ENCODE measurements at regions not wholly inside any gene's neighbourhood (a gene's known extent, or its start where the extent isn't known, plus 50 kb on each side); places are given as distances from the start of the nearest gene placed in this dataset.
"Not testable (repeated sequence)": the region's sequence is repeated elsewhere in the genome, so short reads cannot be mapped to it uniquely, and the experiment has no call there.

DNA sequence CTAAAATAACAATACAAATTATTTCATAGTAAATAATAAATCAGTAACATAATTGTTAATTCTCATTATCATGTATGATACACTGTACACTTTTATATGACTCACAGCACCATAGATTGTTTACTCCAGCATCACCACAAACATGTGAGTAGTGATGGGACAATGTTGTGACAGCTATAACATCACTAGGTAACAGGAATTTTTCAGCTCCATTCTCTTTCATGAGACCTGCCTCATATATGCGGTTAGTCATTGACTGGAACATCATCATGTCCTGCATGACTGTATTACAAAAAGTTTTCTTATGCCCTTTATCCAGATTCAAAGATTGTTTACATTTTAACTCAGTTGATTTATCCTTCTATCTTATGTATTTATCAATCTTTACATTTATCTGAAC lies 1530.0 kb downstream of the PCDH18 start:
- DNase-seq = no peak

DNA sequence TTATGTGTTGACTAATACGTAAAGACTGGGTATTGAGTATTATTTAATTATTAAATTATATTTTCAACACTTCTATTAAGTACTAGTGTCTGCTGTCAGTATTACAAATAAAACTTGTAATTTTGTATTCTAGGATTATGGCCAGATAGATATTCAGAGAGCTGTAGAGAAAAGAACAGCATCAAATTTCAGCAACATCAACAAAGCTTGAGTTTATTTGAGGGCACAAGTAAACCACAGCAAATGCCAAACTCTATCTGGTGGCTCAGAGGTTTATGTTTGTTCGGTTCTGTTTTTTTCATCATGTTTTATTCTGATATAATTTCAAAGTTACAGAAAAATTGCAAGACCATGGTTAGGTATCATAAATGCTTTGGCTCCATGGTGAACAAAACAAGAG lies 1530.5 kb downstream of the PCDH18 start:
- no peak for DNase-seq

DNA sequence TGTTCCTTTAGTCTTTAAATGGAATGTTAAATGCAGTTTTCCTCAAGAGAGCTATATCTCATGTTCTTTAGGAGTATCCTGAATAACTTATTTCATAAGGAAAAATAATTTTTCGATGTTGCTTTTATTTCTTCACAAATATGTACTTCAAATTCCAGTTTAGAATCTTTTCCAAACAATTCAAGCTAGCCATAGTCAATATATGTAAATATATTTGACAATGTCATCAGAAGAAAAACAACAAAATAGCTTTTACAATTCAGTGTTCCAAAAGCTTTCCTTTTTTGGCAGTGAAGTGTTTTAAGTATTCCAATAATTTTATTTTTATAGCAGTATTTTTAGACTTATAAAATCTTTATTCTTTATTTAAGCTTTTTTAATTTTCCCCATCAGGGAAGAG lies 1532.0 kb downstream of the PCDH18 start:
- DNase-seq = no peak

DNA sequence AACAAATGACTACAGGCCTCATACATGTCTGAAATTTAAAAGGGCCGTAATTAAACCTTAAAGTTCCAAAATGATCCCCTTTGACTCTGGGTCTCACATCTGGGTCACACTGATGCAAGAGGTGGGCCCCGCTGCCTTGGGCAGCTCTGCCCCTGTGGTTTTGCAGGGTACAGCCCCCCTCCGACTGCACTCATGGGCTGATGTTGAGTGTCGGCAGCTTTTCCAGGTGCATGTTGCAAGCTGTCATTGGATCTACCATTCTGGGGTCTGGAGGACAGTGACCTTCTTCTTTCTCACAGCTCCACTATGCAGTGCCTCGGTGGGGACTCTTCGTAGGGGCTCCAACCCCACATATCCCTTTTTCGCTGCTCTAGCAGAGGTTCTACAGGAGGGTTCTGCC lies 1537.9 kb downstream of the PCDH18 start:
- DNase-seq = no peak

DNA sequence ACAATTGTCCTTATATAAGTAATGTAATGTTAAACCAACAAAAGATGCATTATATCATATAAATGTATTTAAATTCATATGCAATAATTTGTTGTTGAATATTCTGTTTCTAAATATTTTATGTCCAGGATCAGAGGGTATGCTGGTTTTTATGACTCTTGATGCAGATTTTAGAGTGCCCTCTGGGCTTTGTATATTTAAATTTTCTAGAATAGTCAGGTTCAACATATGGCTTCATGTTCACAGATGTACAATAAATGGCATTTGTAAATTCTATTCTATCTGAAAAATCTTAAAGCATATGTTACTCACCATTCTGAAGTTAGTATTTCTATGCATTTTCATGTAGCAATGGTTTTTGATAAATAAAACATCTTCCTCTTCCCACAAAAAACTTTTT lies 1555.4 kb downstream of the PCDH18 start:
- DNase-seq = no peak

DNA sequence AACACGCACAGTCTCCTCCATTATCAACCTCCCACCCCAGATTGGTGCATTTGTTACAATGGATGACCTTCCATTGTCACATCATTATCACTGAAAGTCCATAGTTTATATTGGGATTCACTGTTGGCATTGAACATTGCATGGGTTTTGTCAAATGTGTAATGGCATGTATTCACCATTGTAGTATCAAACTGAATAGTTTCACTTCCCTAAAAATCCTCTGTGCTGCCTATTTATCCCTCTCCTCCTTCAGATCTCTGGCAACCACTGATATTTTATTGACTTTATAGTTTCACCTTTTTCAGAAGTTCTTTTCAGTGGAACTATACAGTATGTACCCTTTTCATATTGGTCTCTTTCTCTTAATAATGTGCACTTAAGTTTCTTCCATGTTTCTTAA lies 1565.4 kb downstream of the PCDH18 start:
- DNase-seq = no peak

DNA sequence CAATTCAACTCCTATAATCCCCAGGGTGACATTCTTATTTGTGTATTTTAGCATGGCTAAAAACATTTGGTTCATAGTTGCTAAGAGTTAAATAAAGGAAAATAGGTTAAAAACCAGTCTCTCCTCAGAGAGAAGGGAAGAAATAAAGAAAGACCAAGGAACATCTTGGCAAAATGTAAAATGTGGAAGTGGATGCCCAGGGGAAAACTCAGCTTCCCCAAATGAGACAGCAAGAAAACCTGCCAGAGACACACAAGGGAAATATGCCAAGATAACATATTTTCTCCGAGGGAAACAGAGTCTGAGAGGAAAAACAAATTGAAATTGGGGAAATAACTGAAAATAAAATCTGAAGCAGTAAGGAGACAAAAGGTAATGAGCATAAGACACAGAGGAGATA lies 1569.3 kb downstream of the PCDH18 start:
- DNase-seq = no peak

DNA sequence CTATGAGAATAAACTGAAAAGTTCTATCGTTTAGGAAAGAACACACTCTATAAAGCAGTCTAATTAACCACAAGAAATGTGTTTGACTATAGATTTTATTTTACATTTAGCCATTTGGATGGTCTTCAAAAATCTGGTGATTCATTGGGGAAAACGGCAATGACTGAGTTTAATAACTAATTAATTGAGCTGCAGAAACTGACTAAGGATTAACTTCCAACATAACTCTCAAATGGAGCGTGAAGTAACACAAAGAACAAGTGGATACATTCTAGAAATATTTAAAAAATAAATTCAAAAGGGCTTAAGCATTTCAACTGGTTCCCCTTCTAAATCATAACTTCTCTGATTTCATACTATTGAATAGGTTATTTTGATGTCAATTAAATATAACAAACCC lies 1582.4 kb downstream of the PCDH18 start:
- no peak for DNase-seq

DNA sequence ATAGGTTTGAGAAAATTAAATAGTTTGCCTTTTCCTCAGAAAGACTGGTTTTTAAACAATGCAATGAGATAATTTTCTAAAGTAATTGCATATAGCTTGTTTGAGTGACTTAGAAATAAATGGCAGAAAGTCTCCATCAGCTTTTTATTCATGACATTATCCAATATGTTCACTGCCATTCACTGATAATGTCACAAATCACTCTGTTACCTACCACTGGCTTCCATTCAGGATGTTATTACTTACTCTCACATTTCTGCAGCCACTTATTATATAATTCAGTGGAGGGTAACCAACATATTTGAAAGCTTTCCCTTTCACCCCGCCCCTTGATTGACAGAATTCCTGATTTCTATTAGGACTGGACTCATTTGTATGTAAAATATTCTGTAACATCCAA lies 1583.5 kb downstream of the PCDH18 start:
- no peak for DNase-seq

DNA sequence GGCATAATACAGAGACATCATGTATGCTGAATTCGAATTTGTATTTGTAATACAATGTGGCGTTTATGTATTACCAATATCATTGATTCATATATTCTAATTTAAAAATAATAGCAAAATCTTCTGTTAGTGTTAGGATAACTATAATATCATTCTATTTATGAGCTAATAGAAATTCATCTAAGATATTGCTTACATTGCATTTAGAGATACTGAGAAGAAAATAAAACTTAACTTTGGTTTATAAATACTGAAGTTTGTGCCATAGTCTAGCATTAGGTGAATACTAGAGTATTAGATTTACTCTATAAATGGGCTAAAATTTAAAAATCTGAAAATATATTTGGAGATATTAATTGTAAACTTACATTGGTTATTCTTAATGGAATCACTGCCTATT lies 1590.6 kb downstream of the PCDH18 start:
- no peak for DNase-seq

DNA sequence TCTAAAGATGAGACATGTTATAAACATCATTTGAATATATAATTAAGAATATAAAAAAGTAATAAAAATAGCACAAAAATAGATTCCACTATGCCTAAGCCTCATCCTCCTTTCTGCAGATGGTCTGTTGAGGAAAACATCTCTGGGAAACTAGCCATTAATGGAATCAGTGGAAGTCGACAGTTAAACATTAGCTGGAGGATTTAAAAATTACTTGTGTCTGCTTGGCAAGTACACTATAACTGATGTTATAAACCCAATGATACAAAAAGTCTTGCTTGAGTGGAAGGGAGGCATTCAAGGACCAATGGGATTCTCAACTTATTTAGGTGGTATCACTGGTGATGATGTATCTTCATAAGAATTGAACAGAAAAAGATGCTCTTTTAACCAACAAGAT lies 1598.3 kb downstream of the PCDH18 start:
- no peak for DNase-seq

DNA sequence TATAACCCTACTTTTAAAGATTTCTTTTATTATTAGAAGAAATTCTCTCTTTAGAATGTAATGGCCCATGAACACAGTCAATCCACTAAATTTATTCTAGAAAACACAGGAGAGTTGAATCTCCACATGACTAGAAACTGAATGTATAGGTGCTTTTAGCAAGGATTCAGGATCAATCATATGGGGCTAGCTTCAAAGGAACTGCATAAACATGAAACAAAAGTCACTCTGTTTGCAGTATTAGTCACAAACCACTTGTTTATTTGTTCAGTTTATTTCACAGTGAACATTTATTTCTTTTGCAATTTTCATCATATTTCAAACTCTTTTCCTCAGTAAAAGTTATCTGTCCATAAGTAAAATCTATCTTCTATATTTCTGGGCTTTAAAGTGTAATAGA lies 1604.6 kb downstream of the PCDH18 start:
- no peak for DNase-seq

DNA sequence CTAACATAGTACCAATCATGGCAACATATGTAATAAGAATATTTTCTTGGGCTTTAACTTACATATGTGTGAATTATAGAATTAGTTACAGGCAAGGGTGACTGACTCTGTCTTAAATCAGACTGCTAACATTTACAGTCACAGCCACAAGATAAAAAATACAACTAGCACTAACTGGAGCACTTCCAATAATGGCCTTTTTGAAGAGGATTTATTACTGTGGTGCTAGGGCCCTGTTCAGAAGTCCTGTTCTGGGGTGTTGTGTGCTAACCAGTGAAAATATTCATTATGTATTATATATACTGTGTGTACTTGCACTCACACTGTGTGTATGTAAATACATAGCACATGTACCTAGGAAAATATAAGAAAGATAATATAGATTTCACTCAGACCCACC lies 1611.2 kb downstream of the PCDH18 start:
- DNase-seq = no peak

DNA sequence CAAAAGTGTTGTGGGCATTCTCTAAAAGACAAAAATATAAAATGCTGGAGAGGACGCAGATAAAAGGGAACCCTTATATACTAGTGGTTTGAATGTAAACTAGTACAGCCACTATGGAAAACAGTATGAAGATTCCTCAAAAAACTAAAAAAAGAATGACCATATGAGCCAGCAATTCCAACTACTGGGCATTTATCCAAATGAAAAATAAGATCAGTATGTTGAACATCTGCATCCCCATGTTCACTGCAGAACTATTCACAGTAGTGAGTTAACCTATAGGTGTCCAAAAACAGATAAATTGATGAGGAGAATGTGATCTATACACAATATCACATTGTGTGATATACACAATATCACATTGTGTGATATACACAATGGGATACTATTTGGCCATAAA lies 1615.3 kb downstream of the PCDH18 start:
- DNase-seq = no peak

DNA sequence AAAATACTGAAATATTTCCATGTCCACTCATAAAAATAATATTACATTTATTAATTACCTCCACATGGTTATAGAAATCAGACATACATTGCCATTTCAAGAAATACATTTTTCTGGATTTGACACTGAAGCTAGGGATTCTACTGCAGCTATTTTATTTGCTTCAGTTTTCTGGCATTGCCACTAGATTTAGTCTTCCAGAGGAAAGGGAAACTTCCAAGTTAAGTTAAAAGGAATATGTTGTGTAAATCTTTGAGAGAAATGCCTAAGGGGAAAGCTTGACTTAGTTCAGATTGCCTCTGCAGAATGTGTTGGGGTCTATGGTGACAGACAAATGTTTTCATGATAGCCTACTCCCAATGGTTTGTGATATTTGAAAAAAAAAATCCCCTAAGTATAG lies 1631.3 kb downstream of the PCDH18 start:
- no peak for DNase-seq

DNA sequence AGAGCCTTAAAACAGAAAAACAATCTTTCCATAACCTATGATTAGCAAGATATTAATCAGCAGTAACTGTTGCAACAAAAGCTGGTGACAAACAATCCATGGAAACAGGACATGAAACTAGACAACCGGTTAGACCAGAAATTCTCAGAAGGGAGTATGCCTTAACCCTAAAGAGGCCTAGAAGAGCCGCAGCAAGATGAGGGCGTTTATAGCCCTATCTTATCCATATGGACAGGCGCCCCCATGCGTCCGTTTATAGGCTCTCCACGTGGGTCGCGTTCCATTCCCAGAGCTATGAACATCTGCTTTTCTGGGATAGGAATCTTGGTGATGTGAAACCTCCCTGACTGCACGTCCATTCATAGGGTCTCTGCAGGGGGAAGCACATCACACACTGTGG lies 1662.7 kb upstream of the PABPC4L start:
- DNase-seq = not testable (repeated sequence)

DNA sequence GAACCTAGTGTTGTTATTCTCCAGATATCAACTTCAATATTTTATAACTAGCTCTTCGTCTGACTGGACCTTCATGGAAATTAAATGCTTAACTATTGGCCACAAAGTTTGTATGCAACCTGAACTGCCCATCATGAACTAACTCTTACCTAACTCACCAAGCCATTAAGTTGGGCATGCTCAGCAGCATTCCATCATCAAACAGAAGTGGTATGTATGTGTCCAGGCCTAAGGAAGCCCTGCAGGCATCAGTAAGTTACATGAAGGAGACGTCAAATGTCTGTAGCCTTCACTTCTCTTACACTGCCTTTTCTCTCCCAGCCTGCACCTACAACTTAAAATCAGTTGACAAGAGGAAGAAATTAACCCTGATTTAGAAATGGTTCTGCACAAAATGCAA lies 1639.2 kb upstream of the PABPC4L start:
- no peak for DNase-seq

DNA sequence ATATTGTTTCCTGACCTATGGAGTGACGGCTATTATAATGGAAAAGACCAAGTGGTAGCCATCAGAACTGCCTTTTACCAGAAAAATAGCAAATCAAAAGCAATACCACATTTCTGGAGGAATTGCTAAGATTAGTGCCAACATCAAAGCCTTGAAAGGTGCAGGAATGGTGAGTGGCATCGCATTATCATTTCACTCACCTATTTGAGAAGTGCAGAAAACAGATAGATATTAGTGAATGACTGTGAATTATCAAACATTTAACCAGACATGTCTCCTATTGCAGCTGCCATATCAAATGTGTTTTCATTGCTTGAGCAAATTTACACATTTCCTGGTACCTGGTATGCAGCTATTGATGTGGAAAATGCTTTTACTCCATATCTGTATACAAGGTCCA lies 1638.1 kb upstream of the PABPC4L start:
- no peak for DNase-seq

DNA sequence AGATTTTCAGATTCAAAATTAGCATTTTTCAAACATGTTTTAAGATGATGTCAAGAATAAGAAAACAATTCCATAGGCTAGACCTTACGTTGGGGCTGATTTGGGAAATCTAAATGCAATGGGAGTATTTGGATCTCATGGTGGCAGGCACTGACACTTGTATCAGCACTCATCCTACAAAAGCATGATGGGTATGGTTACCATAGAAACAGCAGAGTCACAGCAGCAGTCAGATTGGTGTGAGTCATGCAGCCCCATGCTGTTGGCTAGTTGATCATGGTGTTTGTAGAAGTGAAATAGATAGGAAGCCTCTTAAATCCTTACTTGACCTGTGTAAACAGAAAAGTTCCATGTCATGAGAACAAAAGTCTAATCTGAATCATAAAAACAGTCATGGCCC lies 1637.3 kb upstream of the PABPC4L start:
- DNase-seq = no peak

DNA sequence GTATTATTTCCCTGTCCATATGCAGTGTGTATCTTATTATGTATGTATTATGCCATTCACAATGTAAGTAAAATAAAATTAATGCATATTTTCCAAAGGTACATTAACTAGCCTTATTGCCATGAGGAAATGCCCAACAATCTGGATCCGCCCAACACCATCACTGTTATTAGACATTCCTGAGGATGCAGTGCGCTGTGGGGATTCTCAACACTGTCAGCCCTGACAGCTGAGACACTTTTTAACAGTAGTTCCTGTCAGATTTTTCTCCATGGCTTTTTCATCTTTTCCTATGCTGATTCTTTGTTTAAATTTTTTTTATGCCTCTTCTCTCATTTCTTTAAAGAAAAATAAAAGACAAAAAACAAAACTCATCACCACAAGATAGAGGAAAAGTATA lies 1632.9 kb upstream of the PABPC4L start:
- no peak for DNase-seq

DNA sequence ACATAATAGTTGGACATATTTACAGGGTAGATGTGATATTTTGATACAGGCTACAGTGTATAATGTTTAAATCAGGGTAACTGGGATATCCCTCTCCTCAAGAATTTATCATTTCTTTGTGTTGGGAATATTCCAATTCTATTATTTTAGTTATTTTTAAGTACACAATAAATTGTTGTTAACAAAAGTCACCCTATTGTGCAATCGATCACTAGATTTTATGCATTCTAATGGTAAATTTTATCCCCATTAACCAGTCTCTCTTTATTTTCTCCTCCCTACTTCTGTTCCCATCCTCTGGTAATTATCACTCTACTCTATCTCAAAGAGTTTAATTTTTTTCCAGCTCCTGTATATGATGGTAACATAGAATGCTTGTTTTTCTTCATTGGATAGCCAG lies 1631.9 kb upstream of the PABPC4L start:
- DNase-seq = no peak

DNA sequence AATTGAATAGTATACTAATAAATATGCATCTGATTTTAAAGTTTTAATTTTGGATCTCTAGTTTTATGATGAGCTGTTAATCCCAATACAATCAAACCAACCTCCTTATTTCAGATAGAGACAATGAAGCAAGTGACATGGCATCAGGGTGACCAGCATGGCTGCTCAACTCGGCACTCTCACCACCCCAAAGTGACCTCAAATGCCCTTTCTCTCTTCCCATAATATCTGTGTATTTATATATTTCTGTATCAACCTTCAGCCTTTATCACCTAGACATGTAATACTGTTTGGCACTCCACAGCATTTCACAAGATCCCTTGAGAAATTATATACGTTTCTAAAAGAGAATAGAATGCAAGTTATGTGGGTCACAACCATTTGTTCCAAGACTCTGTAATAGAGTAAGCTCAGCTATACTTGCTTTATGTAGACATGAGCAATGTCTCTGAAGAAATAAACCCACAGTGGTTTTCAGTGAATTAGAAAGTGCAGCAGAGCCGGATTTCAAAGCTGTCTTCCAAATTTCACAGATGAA lies 1623.2 kb upstream of the PABPC4L start:
- DNase-seq = no peak

DNA sequence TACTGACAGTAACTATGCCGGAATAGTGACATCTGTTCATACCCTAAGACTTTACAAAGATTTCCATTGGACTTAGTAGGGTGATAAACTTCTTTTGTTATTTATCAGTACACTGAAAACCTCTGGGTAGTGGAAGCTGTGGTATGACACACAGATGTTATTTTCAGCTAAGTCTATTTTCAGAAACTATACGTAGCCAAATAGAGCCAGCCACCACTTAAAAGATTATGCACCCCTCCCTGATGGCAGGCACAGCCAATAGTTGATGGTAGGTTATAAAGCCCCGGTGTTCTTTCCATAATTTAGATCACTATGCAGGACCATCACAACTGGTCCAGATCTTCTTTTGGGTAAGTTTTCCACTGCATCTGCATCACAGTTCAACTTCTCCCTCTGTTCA lies 1603.2 kb upstream of the PABPC4L start:
- no peak for DNase-seq

DNA sequence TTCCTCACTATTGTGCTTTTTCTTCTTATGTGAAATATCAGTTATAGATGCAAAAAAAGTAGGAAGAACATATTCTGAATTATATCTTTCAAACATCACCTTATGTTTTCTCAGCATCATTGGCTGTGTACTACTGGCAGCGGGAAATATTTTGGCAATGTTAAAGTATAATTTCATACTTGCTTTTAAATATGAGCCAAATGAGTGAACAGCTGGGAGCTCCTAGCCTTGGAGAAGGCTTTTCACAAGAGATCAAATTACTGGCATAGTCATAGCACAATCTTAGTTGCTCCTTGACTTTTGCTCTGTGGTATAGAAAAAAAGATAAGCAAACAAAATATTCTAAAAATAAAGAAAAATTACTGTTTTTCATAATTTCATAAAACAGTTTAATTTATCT lies 1575.8 kb upstream of the PABPC4L start:
- DNase-seq = no peak

DNA sequence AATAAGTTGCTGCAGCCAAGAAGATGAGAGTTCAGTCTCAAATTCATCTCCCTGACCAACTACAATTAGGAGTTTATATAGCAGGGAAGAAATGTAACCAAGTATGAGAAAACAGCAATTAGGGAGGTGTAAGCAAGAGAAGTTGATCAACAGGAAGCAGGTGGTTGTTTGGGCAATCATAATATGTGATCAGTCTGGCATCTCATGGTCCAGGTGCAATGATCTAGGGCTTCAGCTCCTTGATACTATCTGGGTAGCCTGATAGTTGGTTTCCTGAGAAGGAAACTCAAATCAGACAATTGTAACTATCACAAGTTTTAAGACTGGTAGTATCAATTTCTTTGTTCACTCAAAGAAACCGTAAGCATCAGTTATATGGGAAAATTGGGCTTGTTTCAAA lies 1574.3 kb upstream of the PABPC4L start:
- no peak for DNase-seq

DNA sequence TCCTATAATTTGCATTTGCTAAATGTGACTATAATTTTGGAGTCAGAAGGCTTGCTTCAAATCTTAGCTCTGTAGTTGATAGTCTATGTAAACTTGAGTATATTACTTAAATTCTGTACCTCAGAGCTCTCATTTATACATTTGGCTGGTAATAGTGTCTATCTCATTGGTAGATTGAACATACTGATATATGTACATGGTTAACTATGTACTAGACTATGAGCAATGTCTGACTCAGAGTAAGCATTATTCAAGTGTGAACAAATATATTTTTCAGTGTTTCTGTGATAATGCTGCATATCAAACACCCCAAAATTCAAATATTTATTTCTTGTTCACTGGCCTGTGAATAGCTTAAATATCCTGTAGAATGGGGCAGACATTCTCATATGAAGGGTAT lies 1568.9 kb upstream of the PABPC4L start:
- DNase-seq = no peak
